H1 (cell line): ENCODE measurements at regions not wholly inside any gene's neighbourhood (a gene's known extent, or its start where the extent isn't known, plus 50 kb on each side); places are given as distances from the start of the nearest gene placed in this dataset.

ENCODE experiments used
- E2F6 ChIP-seq: IDR thresholded peaks from 2 replicates; pipeline ENCODE4 v1.6.1; 2012; ENCODE audit warnings: inconsistent platforms

GRCh38 chr13:58324161-58324560 is 692.6 kb downstream of the PCDH17 start (continued):
- no peak for TF ChIP-seq E2F6
- TF ChIP-seq, all 59 proteins: peak for 0
